ENCODE measurements at regions not wholly inside any gene's neighbourhood (a gene's known extent, or its start where the extent isn't known, plus 50 kb on each side); places are given as distances from the start of the nearest gene placed in this dataset.

DNA sequence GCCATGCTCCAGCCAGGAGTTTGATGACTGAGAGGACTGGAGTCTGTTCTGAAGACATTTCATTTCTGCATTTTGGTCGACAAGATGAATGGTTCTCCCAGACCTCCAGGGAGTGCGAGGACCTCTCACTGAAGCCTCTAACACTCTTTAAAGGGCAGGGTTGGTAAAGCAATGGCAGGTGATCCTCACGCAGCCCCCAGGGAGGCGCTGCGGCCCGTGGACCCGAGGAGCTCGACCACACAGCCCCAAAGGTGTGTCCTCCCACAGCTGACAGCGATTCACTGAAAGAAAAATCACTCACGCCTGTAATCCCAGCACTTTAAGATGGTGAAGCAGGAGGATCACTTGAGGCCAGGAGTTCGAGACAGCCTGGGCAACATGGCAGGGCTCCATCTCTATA, 183.8 kb upstream of the SFSWAP start:
- TF ChIP-seq POLR2A (IDR thresholded peaks at IDR 0.05): no peak
- TF ChIP-seq, protein P1, sequence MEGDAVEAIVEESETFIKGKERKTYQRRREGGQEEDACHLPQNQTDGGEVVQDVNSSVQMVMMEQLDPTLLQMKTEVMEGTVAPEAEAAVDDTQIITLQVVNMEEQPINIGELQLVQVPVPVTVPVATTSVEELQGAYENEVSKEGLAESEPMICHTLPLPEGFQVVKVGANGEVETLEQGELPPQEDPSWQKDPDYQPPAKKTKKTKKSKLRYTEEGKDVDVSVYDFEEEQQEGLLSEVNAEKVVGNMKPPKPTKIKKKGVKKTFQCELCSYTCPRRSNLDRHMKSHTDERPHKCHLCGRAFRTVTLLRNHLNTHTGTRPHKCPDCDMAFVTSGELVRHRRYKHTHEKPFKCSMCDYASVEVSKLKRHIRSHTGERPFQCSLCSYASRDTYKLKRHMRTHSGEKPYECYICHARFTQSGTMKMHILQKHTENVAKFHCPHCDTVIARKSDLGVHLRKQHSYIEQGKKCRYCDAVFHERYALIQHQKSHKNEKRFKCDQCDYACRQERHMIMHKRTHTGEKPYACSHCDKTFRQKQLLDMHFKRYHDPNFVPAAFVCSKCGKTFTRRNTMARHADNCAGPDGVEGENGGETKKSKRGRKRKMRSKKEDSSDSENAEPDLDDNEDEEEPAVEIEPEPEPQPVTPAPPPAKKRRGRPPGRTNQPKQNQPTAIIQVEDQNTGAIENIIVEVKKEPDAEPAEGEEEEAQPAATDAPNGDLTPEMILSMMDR (IDR thresholded peaks at IDR 0.05): no peak
